H9 (cell line): ENCODE measurements at regions not wholly inside any gene's neighbourhood (a gene's known extent, or its start where the extent isn't known, plus 50 kb on each side); places are given as distances from the start of the nearest gene placed in this dataset.

Experiments used
- DNase-seq: peaks from one replicate; pipeline ENCODE4 v3.0.0-alpha.2; 2017
- H2AFZ ChIP-seq: one replicate; pipeline ENCODE4 v1.6.1; 2013; ENCODE audit warnings: mild to moderate bottlenecking, low read length, control low read depth, moderate library complexity
- H2AK5ac ChIP-seq: 2 replicates; pipeline ENCODE4 v1.6.1; 2013; ENCODE audit warnings: low read length, control low read depth, mixed read lengths; ENCODE audit not compliant: insufficient read length
- H2BK120ac ChIP-seq: one replicate; pipeline ENCODE4 v1.6.1; 2013; ENCODE audit warnings: low read depth, mild to moderate bottlenecking, low read length, control low read depth, inconsistent platforms; ENCODE audit not compliant: poor library complexity, severe bottlenecking
- H2BK12ac ChIP-seq: 2 replicates; pipeline ENCODE4 v1.6.1; 2013; ENCODE audit warnings: low read length, control low read depth, mixed read lengths, low read depth; ENCODE audit not compliant: insufficient read length
- H2BK15ac ChIP-seq: 2 replicates; pipeline ENCODE4 v1.6.1; 2013; ENCODE audit warnings: low read depth, low read length, control low read depth
- H2BK20ac ChIP-seq: one replicate; pipeline ENCODE4 v1.6.1; 2013; ENCODE audit warnings: low read depth, mild to moderate bottlenecking, low read length, control low read depth, inconsistent platforms; ENCODE audit not compliant: poor library complexity, severe bottlenecking
- H2BK5ac ChIP-seq: 2 replicates; pipeline ENCODE4 v1.6.1; 2013; ENCODE audit warnings: low read length, control low read depth, mixed read lengths; ENCODE audit not compliant: insufficient read length
- H3K14ac ChIP-seq: 2 replicates; pipeline ENCODE4 v1.6.1; 2013; ENCODE audit warnings: low read length, control low read depth; ENCODE audit not compliant: insufficient read depth
- H3K18ac ChIP-seq: 2 replicates; pipeline ENCODE4 v1.6.1; 2013; ENCODE audit warnings: low read depth, mild to moderate bottlenecking, mixed read lengths, low read length, control low read depth; ENCODE audit not compliant: insufficient read length
- H3K23ac ChIP-seq: 2 replicates; pipeline ENCODE4 v1.6.1; 2013; ENCODE audit warnings: low read length, control low read depth, mixed read lengths, low read depth; ENCODE audit not compliant: insufficient read length
- H3K23me2 ChIP-seq: 2 replicates; pipeline ENCODE4 v1.6.1; 2013; ENCODE audit warnings: low read depth, mild to moderate bottlenecking, mixed read lengths, low read length, control low read depth; ENCODE audit not compliant: insufficient read length, poor library complexity, severe bottlenecking
- H3K27ac ChIP-seq: 2 replicates; pipeline ENCODE4 v1.5.1; 2013; ENCODE audit warnings: low read length, control low read depth, mixed read lengths, low read depth; ENCODE audit not compliant: insufficient read length
- H3K27me3 ChIP-seq: 2 replicates; pipeline ENCODE4 v1.6.1; 2013; ENCODE audit warnings: low read length, control low read depth, inconsistent platforms; ENCODE audit not compliant: insufficient read depth
- H3K4ac ChIP-seq: 2 replicates; pipeline ENCODE4 v1.6.1; 2013; ENCODE audit warnings: low read depth, mild to moderate bottlenecking, control low read depth, inconsistent platforms, low read length, moderate library complexity
- H3K4me1 ChIP-seq: 2 replicates; pipeline ENCODE4 v1.6.1; 2013; ENCODE audit warnings: low read length, control low read depth, inconsistent platforms; ENCODE audit not compliant: insufficient read depth
- H3K4me2 ChIP-seq: 2 replicates; pipeline ENCODE4 v1.6.1; 2013; ENCODE audit warnings: low read length, control low read depth, mixed read lengths; ENCODE audit not compliant: insufficient read length, insufficient read depth
- H3K56ac ChIP-seq: 2 replicates; pipeline ENCODE4 v1.6.1; 2013; ENCODE audit warnings: low read depth, mild to moderate bottlenecking, mixed read lengths, low read length, control low read depth; ENCODE audit not compliant: insufficient read length
- H3K79me1 ChIP-seq: 2 replicates; pipeline ENCODE4 v1.6.1; 2013; ENCODE audit warnings: low read depth, mild to moderate bottlenecking, moderate library complexity, low read length, control low read depth, inconsistent platforms; ENCODE audit not compliant: insufficient read depth, poor library complexity, severe bottlenecking
- H3K79me2 ChIP-seq: 2 replicates; pipeline ENCODE4 v1.6.1; 2013; ENCODE audit warnings: low read length, control low read depth, inconsistent platforms; ENCODE audit not compliant: insufficient read depth
- H3K9ac ChIP-seq: 2 replicates; pipeline ENCODE4 v1.6.1; 2013; ENCODE audit warnings: low read length, control low read depth, mixed read lengths; ENCODE audit not compliant: insufficient read length; ENCODE audit errors: extremely low read depth
- H3K9me3 ChIP-seq: one replicate; pipeline ENCODE4 v1.6.1; 2013; ENCODE audit warnings: low read depth, low read length, inconsistent platforms; ENCODE audit not compliant: control insufficient read depth
- H3T11ph ChIP-seq: one replicate; pipeline ENCODE4 v1.6.1; 2013; ENCODE audit warnings: mild to moderate bottlenecking, low read length, control low read depth, inconsistent platforms
- H4K20me1 ChIP-seq: one replicate; pipeline ENCODE4 v1.6.1; 2013; ENCODE audit not compliant: control insufficient read depth, insufficient read length, insufficient read depth
- H4K5ac ChIP-seq: 2 replicates; pipeline ENCODE4 v1.6.1; 2013; ENCODE audit warnings: low read depth, mild to moderate bottlenecking, mixed read lengths, low read length, control low read depth; ENCODE audit not compliant: insufficient read length
- H4K8ac ChIP-seq: replicated peaks from 2 replicates; pipeline ENCODE4 v1.6.1; 2013; ENCODE audit warnings: low read length, control low read depth, mixed read lengths, low read depth; ENCODE audit not compliant: insufficient read length
- H4K91ac ChIP-seq: 2 replicates; pipeline ENCODE4 v1.6.1; 2013; ENCODE audit warnings: low read depth, mild to moderate bottlenecking, moderate library complexity, mixed read lengths, low read length, control low read depth; ENCODE audit not compliant: insufficient read length
- H3K27ac Mint-ChIP-seq, 3 experiments: 2 replicates in 2 of 3; 3 replicates in 1 of 3; pipeline ENCODE4 v1.8.0; 2020 to 2021; ENCODE audit warnings: mixed read lengths in 3 of 3, mild to moderate bottlenecking in 1 of 3, moderate library complexity in 1 of 3
- H3K27me3 Mint-ChIP-seq: 2 replicates; pipeline ENCODE4 v1.8.0; 2021; ENCODE audit warnings: low read depth, mild to moderate bottlenecking, moderate library complexity, mixed read lengths
- H3K36me3 Mint-ChIP-seq, 3 experiments: 2 replicates in 2 of 3; 3 replicates in 1 of 3; pipeline ENCODE4 v1.8.0; 2020 to 2021; ENCODE audit warnings: low read depth in 3 of 3, mixed read lengths in 3 of 3; ENCODE audit not compliant: insufficient read depth in 1 of 3
- H3K4me1 Mint-ChIP-seq, 2 experiments: 2 replicates each; pipeline ENCODE4 v1.8.0; 2020; ENCODE audit warnings: mixed read lengths in 2 of 2
- H3K4me3 Mint-ChIP-seq, 2 experiments: 2 replicates in 1 of 2; 3 replicates in 1 of 2; pipeline ENCODE4 v1.8.0; 2020 to 2021; ENCODE audit warnings: mild to moderate bottlenecking in 2 of 2, mixed read lengths in 2 of 2, moderate library complexity in 1 of 2
- H3K9me3 Mint-ChIP-seq, 2 experiments: 2 replicates in 1 of 2; 3 replicates in 1 of 2; pipeline ENCODE4 v1.8.0; 2020; ENCODE audit warnings: mild to moderate bottlenecking in 2 of 2, mixed read lengths in 2 of 2, moderate library complexity in 1 of 2
- TF ChIP-seq, protein P1 (sequence below): fragments of 200-600 bp; sonication (generic); conservative IDR thresholded peaks from 3 replicates; pipeline ENCODE4 v1.8.0; 2021; ENCODE audit warnings: antibody characterized with exemption, mild to moderate bottlenecking

DNA sequence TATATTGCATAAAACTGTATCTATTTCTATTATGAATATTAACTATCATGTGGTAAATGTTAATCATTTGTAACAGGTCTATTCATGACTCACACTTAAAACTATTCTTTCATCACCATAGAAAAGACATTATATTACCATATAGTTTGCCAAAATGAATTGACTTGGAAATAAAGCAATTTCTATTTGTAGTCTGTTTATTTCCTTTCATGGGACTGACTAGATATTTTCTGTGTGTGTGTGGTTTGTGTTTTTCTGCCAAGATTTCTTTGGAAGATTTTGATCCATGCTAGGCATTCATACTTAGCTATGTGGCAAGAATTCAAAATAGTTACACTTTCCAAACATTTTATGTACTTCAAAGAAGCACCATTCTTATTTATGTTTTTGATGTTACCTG is 522.5 kb upstream of the AGTR1 start:
- Histone ChIP-seq H4K20me1 (no peaks in the 10 kb centered on the region), H3K4me2 (no peak overlapping the region), H4K8ac (no peak overlapping the region), H2BK15ac (no peak overlapping the region), H3K23ac (no peak overlapping the region), H2BK20ac (no peak overlapping the region), H3K56ac (no peak overlapping the region), H4K5ac (no peak overlapping the region), H2BK120ac (no peak overlapping the region), H3K23me2 (no peaks in the 10 kb centered on the region), H3T11ph (no peak overlapping the region), H2AK5ac (no peak overlapping the region), H3K79me2 (no peaks in the 10 kb centered on the region), H3K27ac (no peak overlapping the region), H3K9ac (no peak overlapping the region), H3K14ac (no peak overlapping the region), H4K91ac (no peak overlapping the region), H3K27me3 (no peaks in the 10 kb centered on the region), H3K4ac (no peak overlapping the region), H2AFZ (no peak overlapping the region), H3K9me3 (no peaks in the 10 kb centered on the region), H3K79me1 (no peaks in the 10 kb centered on the region), H3K4me1 (no peaks in the 10 kb centered on the region), H2BK5ac (no peak overlapping the region), H2BK12ac (no peak overlapping the region), H3K18ac (no peak overlapping the region)
- Mint-ChIP-seq H3K4me1 (peaks cover 7% of the 10 kb centered on the region in 2 experiments), H3K36me3 (no peaks in the 10 kb centered on the region), H3K27me3 (no peaks in the 10 kb centered on the region), H3K9me3 (no peaks in the 10 kb centered on the region), H3K4me3 (no peak overlapping the region), H3K27ac (no peak overlapping the region)
- TF ChIP-seq, protein P1, sequence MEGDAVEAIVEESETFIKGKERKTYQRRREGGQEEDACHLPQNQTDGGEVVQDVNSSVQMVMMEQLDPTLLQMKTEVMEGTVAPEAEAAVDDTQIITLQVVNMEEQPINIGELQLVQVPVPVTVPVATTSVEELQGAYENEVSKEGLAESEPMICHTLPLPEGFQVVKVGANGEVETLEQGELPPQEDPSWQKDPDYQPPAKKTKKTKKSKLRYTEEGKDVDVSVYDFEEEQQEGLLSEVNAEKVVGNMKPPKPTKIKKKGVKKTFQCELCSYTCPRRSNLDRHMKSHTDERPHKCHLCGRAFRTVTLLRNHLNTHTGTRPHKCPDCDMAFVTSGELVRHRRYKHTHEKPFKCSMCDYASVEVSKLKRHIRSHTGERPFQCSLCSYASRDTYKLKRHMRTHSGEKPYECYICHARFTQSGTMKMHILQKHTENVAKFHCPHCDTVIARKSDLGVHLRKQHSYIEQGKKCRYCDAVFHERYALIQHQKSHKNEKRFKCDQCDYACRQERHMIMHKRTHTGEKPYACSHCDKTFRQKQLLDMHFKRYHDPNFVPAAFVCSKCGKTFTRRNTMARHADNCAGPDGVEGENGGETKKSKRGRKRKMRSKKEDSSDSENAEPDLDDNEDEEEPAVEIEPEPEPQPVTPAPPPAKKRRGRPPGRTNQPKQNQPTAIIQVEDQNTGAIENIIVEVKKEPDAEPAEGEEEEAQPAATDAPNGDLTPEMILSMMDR = no peak
- DNase-seq = no peak
